ENCODE measurements at regions not wholly inside any gene's neighbourhood (a gene's known extent, or its start where the extent isn't known, plus 50 kb on each side); places are given as distances from the start of the nearest gene placed in this dataset.
"Not testable (repeated sequence)": the region's sequence is repeated elsewhere in the genome, so short reads cannot be mapped to it uniquely, and the experiment has no call there.

GRCh38 chr18:39297225-39297624 is 1731.6 kb upstream of the CELF4 start:
- DNase-seq (ENCODE audit: low read depth), result no peak

- no peak for DNase-seq (ENCODE audit: low read depth)
Observed at GRCh38 chr18:39296293-39296888, 1730.8 kb upstream of the CELF4 start.

GRCh38 chr18:39276764-39277163 is 1711.2 kb upstream of the CELF4 start:
- DNase-seq (ENCODE audit: low read depth), result no peak

GRCh38 chr18:39274535-39274934 is 1708.9 kb upstream of the CELF4 start:
- DNase-seq (ENCODE audit: low read depth), result no peak

GRCh38 chr18:39272230-39272629 is 1706.6 kb upstream of the CELF4 start:
- DNase-seq (ENCODE audit: low read depth), result no peak

GRCh38 chr18:39271654-39272053 is 1706.1 kb upstream of the CELF4 start:
- DNase-seq (ENCODE audit: low read depth), result no peak

GRCh38 chr18:39260565-39260964 is 1695.0 kb upstream of the CELF4 start:
- no peak for DNase-seq (ENCODE audit: low read depth)

- DNase-seq (ENCODE audit: low read depth), result no peak
Observed at GRCh38 chr18:39259736-39260135, 1694.1 kb upstream of the CELF4 start.

- DNase-seq (ENCODE audit: low read depth), result no peak
Observed at GRCh38 chr18:39244242-39244641, 1678.6 kb upstream of the CELF4 start.

GRCh38 chr18:39241534-39241933 is 1675.9 kb upstream of the CELF4 start:
- DNase-seq (ENCODE audit: low read depth), result no peak

- no peak for DNase-seq (ENCODE audit: low read depth)
Observed at GRCh38 chr18:39238981-39239660, 1673.5 kb upstream of the CELF4 start.

GRCh38 chr18:39235118-39235719 is 1669.6 kb upstream of the CELF4 start:
- DNase-seq (ENCODE audit: low read depth), result no peak

GRCh38 chr18:39232937-39233336 is 1667.3 kb upstream of the CELF4 start:
- DNase-seq (ENCODE audit: low read depth), result no peak

GRCh38 chr18:39232490-39232889 is 1666.9 kb upstream of the CELF4 start:
- no peak for DNase-seq (ENCODE audit: low read depth)

GRCh38 chr18:39230086-39230803 is 1664.6 kb upstream of the CELF4 start:
- DNase-seq (ENCODE audit: low read depth), result no peak

- DNase-seq (ENCODE audit: low read depth), result not testable (repeated sequence)
Observed at GRCh38 chr18:39227769-39228168, 1662.2 kb upstream of the CELF4 start.

- no peak for DNase-seq (ENCODE audit: low read depth)
Observed at GRCh38 chr18:39225373-39225772, 1659.8 kb upstream of the CELF4 start.

GRCh38 chr18:39223283-39223682 is 1657.7 kb upstream of the CELF4 start:
- no peak for DNase-seq (ENCODE audit: low read depth)

- DNase-seq (ENCODE audit: low read depth), result no peak
Observed at GRCh38 chr18:39215920-39216319, 1650.3 kb upstream of the CELF4 start.

- no peak for DNase-seq (ENCODE audit: low read depth)
Observed at GRCh38 chr18:39211461-39211860, 1645.9 kb upstream of the CELF4 start.

GRCh38 chr18:39209173-39209572 is 1643.6 kb upstream of the CELF4 start:
- no peak for DNase-seq (ENCODE audit: low read depth)

GRCh38 chr18:39208729-39209128 is 1643.1 kb upstream of the CELF4 start:
- no peak for DNase-seq (ENCODE audit: low read depth)

- no peak for DNase-seq (ENCODE audit: low read depth)
Observed at GRCh38 chr18:39208190-39208589, 1642.6 kb upstream of the CELF4 start.
